Neural cell (in vitro differentiated cells): ENCODE measurements at regions not wholly inside any gene's neighbourhood (a gene's known extent, or its start where the extent isn't known, plus 50 kb on each side); places are given as distances from the start of the nearest gene placed in this dataset.

ENCODE experiments used
- H2AFZ ChIP-seq: fragments of 200-600, 300-800 bp; sonication (generic), shearing (Covaris generic); 2 replicates; pipeline ENCODE4 v1.6.0; 2014; ENCODE audit warnings: low read depth, mild to moderate bottlenecking, antibody characterized with exemption, low read length, moderate library complexity
- H3F3A ChIP-seq: fragments of 200-600 bp; shearing (Covaris generic); 2 replicates; pipeline ENCODE4 v1.6.1; 2016; ENCODE audit warnings: mild to moderate bottlenecking, moderate library complexity, mixed read lengths, antibody characterized with exemption, low read length; ENCODE audit not compliant: insufficient read depth, poor library complexity, severe bottlenecking
- H3K27ac ChIP-seq: fragments of 200-600, 300-800 bp; sonication (generic), shearing (Covaris generic); 2 replicates; pipeline ENCODE4 v1.5.1; 2014; ENCODE audit warnings: mild to moderate bottlenecking, low read length, moderate library complexity
- H3K27me3 ChIP-seq: fragments of 300-800, 200-600 bp; sonication (generic), shearing (Covaris generic); 2 replicates; pipeline ENCODE4 v1.6.0; 2014; ENCODE audit warnings: mild to moderate bottlenecking, low read depth, low read length, moderate library complexity; ENCODE audit not compliant: insufficient read depth
- H3K36me3 ChIP-seq: fragments of 300-800, 200-600 bp; sonication (generic), shearing (Covaris generic); 2 replicates; pipeline ENCODE4 v1.5.1; 2014; ENCODE audit warnings: mild to moderate bottlenecking, antibody characterized with exemption, low read length, moderate library complexity; ENCODE audit not compliant: insufficient read depth
- H3K4me2 ChIP-seq: fragments of 300-800, 200-600 bp; sonication (generic), shearing (Covaris generic); 2 replicates; pipeline ENCODE4 v1.6.0; 2014; ENCODE audit warnings: mild to moderate bottlenecking, low read length
- H3K4me3 ChIP-seq: fragments of 300-800, 200-600 bp; sonication (generic), shearing (Covaris generic); 2 replicates; pipeline ENCODE4 v1.5.1; 2014; ENCODE audit warnings: mild to moderate bottlenecking, low read length, moderate library complexity
- H3K79me2 ChIP-seq: fragments of 200-600 bp; shearing (Covaris generic); replicated peaks from 2 replicates; pipeline ENCODE4 v1.6.0; 2014; ENCODE audit warnings: mild to moderate bottlenecking, low read length, moderate library complexity; ENCODE audit not compliant: insufficient read depth
- H3K9ac ChIP-seq: fragments of 300-800, 200-600 bp; sonication (generic), shearing (Covaris generic); 2 replicates; pipeline ENCODE4 v1.6.1; 2016; ENCODE audit warnings: mild to moderate bottlenecking, low read length, mixed read lengths
- H3K9me2 ChIP-seq: fragments of 200-600 bp; shearing (Covaris generic); 2 replicates; pipeline ENCODE4 v1.6.1; 2016; ENCODE audit warnings: mild to moderate bottlenecking, low read length, mixed read lengths; ENCODE audit not compliant: insufficient read depth
- H3K9me3 ChIP-seq: fragments of 200-600, 300-800 bp; sonication (generic), shearing (Covaris generic); 2 replicates; pipeline ENCODE4 v1.6.1; 2016; ENCODE audit warnings: mild to moderate bottlenecking, mixed run types, low read length, moderate library complexity, mixed read lengths
- H4K20me1 ChIP-seq: fragments of 200-600 bp; shearing (Covaris generic); 2 replicates; pipeline ENCODE4 v1.6.1; 2016; ENCODE audit warnings: mild to moderate bottlenecking, mixed run types; ENCODE audit not compliant: insufficient read depth
- CTCF ChIP-seq: fragments of 450-650 bp; IDR thresholded peaks from 2 replicates; pipeline ENCODE4 v1.5.1; 2014; ENCODE audit warnings: antibody characterized with exemption, mild to moderate bottlenecking, moderate library complexity; ENCODE audit not compliant: poor library complexity, severe bottlenecking
- EP300 ChIP-seq: fragments of 450-650 bp; conservative IDR thresholded peaks from 2 replicates; pipeline ENCODE4 v1.6.1; 2014; ENCODE audit warnings: antibody characterized with exemption, mild to moderate bottlenecking, moderate library complexity; ENCODE audit not compliant: poor library complexity, severe bottlenecking
- EZH2 ChIP-seq: fragments of 200-600, 300-800 bp; shearing (Covaris generic), sonication (generic); IDR thresholded peaks from 2 replicates; pipeline ENCODE4 v1.6.1; 2014; ENCODE audit warnings: antibody characterized with exemption, low read length, borderline replicate concordance, mild to moderate bottlenecking; ENCODE audit not compliant: insufficient read depth, poor library complexity, severe bottlenecking
- MXI1 ChIP-seq: fragments of 450-650 bp; conservative IDR thresholded peaks from 2 replicates; pipeline ENCODE4 v1.6.1; 2014; ENCODE audit warnings: antibody characterized with exemption, mild to moderate bottlenecking; ENCODE audit not compliant: poor library complexity, severe bottlenecking
- POLR2AphosphoS5 ChIP-seq: IDR thresholded peaks from 2 replicates; pipeline ENCODE4 v1.6.1; 2012
- RAD21 ChIP-seq: fragments of 450-650 bp; conservative IDR thresholded peaks from 2 replicates; pipeline ENCODE4 v1.6.1; 2014; ENCODE audit warnings: antibody characterized with exemption, mild to moderate bottlenecking, moderate library complexity
- SMC3 ChIP-seq: fragments of 450-650 bp; conservative IDR thresholded peaks from 2 replicates; pipeline ENCODE4 v1.6.1; 2014; ENCODE audit warnings: antibody characterized with exemption, mild to moderate bottlenecking, moderate library complexity; ENCODE audit not compliant: poor library complexity
- TAF1 ChIP-seq: IDR thresholded peaks from 2 replicates; pipeline ENCODE4 v1.6.1; 2012; ENCODE audit warnings: low read depth
- TF ChIP-seq, protein P1 (sequence below): IDR thresholded peaks from 2 replicates; pipeline ENCODE4 v1.6.1; 2012; ENCODE audit warnings: borderline replicate concordance

- H3K27me3 ChIP-seq: no peaks in the 10 kb centered on the region
- H3K9me3 ChIP-seq: no peaks in the 10 kb centered on the region
- no peaks in the 10 kb centered on the region for H3K36me3 ChIP-seq
- no peak overlapping the region for H3K27ac ChIP-seq
- H3K9me2 ChIP-seq: no peaks in the 10 kb centered on the region
- no peak overlapping the region for H3K4me2 ChIP-seq
- no peak overlapping the region for H3K9ac ChIP-seq
- H3K79me2 ChIP-seq: no peaks in the 10 kb centered on the region
- TF ChIP-seq SMC3: no peak
- no peak for TF ChIP-seq TAF1
- TF ChIP-seq EZH2: no peak
- no peak for TF ChIP-seq EP300
- no peak for TF ChIP-seq CTCF
- TF ChIP-seq RAD21: no peak
- TF ChIP-seq, protein P1, sequence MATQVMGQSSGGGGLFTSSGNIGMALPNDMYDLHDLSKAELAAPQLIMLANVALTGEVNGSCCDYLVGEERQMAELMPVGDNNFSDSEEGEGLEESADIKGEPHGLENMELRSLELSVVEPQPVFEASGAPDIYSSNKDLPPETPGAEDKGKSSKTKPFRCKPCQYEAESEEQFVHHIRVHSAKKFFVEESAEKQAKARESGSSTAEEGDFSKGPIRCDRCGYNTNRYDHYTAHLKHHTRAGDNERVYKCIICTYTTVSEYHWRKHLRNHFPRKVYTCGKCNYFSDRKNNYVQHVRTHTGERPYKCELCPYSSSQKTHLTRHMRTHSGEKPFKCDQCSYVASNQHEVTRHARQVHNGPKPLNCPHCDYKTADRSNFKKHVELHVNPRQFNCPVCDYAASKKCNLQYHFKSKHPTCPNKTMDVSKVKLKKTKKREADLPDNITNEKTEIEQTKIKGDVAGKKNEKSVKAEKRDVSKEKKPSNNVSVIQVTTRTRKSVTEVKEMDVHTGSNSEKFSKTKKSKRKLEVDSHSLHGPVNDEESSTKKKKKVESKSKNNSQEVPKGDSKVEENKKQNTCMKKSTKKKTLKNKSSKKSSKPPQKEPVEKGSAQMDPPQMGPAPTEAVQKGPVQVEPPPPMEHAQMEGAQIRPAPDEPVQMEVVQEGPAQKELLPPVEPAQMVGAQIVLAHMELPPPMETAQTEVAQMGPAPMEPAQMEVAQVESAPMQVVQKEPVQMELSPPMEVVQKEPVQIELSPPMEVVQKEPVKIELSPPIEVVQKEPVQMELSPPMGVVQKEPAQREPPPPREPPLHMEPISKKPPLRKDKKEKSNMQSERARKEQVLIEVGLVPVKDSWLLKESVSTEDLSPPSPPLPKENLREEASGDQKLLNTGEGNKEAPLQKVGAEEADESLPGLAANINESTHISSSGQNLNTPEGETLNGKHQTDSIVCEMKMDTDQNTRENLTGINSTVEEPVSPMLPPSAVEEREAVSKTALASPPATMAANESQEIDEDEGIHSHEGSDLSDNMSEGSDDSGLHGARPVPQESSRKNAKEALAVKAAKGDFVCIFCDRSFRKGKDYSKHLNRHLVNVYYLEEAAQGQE: no peak
- TF ChIP-seq MXI1: no peak
- no peak for TF ChIP-seq POLR2AphosphoS5
- H3K4me3 ChIP-seq: no peak overlapping the region
- no peaks in the 10 kb centered on the region for H4K20me1 ChIP-seq
- no peaks in the 10 kb centered on the region for H3F3A ChIP-seq
- H2AFZ ChIP-seq: no peak overlapping the region
These were observed 920.7 kb upstream of the NR2F2 start for GRCh38 chr15:95409626-95410310.

DNA sequence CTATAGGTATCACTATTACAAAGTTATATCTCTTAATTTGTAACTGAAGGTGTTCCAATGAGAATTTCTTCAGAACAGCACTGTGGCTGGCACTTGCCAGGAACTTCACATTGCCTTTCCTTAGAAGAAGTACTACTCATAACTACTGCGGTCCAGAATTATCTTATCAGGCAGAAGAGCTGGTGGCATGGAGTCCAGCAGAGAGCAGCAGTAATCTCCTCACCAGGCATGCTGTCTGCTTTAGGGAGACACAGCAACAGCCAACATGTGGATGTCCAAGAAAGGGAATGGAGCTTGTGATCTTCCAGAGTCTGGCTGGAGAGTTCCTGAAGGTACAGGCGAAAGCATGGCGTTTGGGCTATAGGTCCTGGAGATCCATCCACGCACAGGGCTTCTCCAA is 919.7 kb upstream of the NR2F2 start:
- no peak overlapping the region for H3K4me2 ChIP-seq
- H3K4me3 ChIP-seq: no peak overlapping the region
- no peaks in the 10 kb centered on the region for H3K36me3 ChIP-seq
- H2AFZ ChIP-seq: no peak overlapping the region
- H3K9me3 ChIP-seq: no peaks in the 10 kb centered on the region
- no peaks in the 10 kb centered on the region for H3K9me2 ChIP-seq
- no peaks in the 10 kb centered on the region for H3F3A ChIP-seq
- H3K27me3 ChIP-seq: no peaks in the 10 kb centered on the region
- H3K79me2 ChIP-seq: no peaks in the 10 kb centered on the region
- no peaks in the 10 kb centered on the region for H4K20me1 ChIP-seq
- TF ChIP-seq CTCF (no peak), SMC3 (no peak), EZH2 (no peak), POLR2AphosphoS5 (no peak), MXI1 (no peak), RAD21 (no peak), TAF1 (no peak)
- TF ChIP-seq, protein P1: no peak
- H3K27ac ChIP-seq: no peak overlapping the region
- H3K9ac ChIP-seq: no peak overlapping the region
